Loucy (cell line): ENCODE measurements at regions not wholly inside any gene's neighbourhood (a gene's known extent, or its start where the extent isn't known, plus 50 kb on each side); places are given as distances from the start of the nearest gene placed in this dataset.

Source experiments
- H2AFZ ChIP-seq: fragments of 200-600 bp; sonication (generic); 2 replicates; pipeline ENCODE4 v1.6.0; 2016; ENCODE audit warnings: antibody characterized with exemption, mild to moderate bottlenecking, low read length, moderate library complexity
- H3F3A ChIP-seq: fragments of 200-600 bp; 2 replicates; pipeline ENCODE4 v1.6.0; 2016; ENCODE audit warnings: antibody characterized with exemption, low read depth, mild to moderate bottlenecking
- H3K27me3 ChIP-seq: fragments of 200-600 bp; sonication (generic); 2 replicates; pipeline ENCODE4 v1.6.1; 2014; ENCODE audit warnings: low read length, mild to moderate bottlenecking; ENCODE audit not compliant: insufficient read depth, poor library complexity, severe bottlenecking
- H3K36me3 ChIP-seq: fragments of 200-600 bp; sonication (generic); 2 replicates; pipeline ENCODE4 v1.6.1; 2016; ENCODE audit warnings: low read length; ENCODE audit not compliant: insufficient read depth
- H3K4me1 ChIP-seq: fragments of 200-600 bp; sonication (generic); 2 replicates; pipeline ENCODE4 v1.5.1; 2014; ENCODE audit warnings: low read length, mild to moderate bottlenecking; ENCODE audit not compliant: insufficient read depth, poor library complexity, severe bottlenecking
- H3K4me2 ChIP-seq: fragments of 200-600 bp; sonication (generic); 2 replicates; pipeline ENCODE4 v1.6.0; 2014; ENCODE audit warnings: antibody characterized with exemption, low read length, low read depth, mild to moderate bottlenecking; ENCODE audit not compliant: poor library complexity, severe bottlenecking
- H3K4me3 ChIP-seq: fragments of 200-600 bp; sonication (generic); 2 replicates; pipeline ENCODE4 v1.5.1; 2014; ENCODE audit warnings: low read length, mild to moderate bottlenecking, mixed read lengths; ENCODE audit not compliant: poor library complexity, severe bottlenecking
- H3K79me2 ChIP-seq: fragments of 200-600 bp; sonication (generic); 2 replicates; pipeline ENCODE4 v1.6.1; 2014; ENCODE audit warnings: low read length; ENCODE audit not compliant: insufficient read depth
- H3K9ac ChIP-seq: fragments of 200-600 bp; sonication (generic); 2 replicates; pipeline ENCODE4 v1.6.0; 2014; ENCODE audit warnings: mild to moderate bottlenecking, low read depth, low read length, moderate library complexity; ENCODE audit not compliant: poor library complexity, severe bottlenecking
- H3K9me2 ChIP-seq: fragments of 200-600 bp; sonication (generic); replicated peaks from 2 replicates; pipeline ENCODE4 v1.6.1; 2016; ENCODE audit warnings: low read depth, low read length, mixed read lengths
- H3K9me3 ChIP-seq: fragments of 200-600 bp; sonication (generic); 2 replicates; pipeline ENCODE4 v1.6.1; 2014; ENCODE audit warnings: mild to moderate bottlenecking, antibody characterized with exemption, low read length, low read depth; ENCODE audit not compliant: insufficient read depth
- H4K20me1 ChIP-seq: fragments of 200-600 bp; sonication (generic); 2 replicates; pipeline ENCODE4 v1.6.0; 2014; ENCODE audit warnings: antibody characterized with exemption, low read length, mild to moderate bottlenecking; ENCODE audit not compliant: insufficient read depth, poor library complexity, severe bottlenecking
- EZH2phosphoT487 ChIP-seq: fragments of 200-600 bp; IDR thresholded peaks from 2 replicates; pipeline ENCODE4 v1.6.1; 2018; ENCODE audit warnings: antibody characterized with exemption, mild to moderate bottlenecking, moderate library complexity, borderline replicate concordance
- TF ChIP-seq, protein P1 (sequence below): fragments of 200-600 bp; sonication (generic); conservative IDR thresholded peaks from 2 replicates; pipeline ENCODE4 v1.5.1; 2014; ENCODE audit warnings: mild to moderate bottlenecking, antibody characterized with exemption, low read length

GRCh38 chr16:61215605-61216004 lies 820.6 kb downstream of the CDH8 start:
- H3F3A ChIP-seq: no peaks in the 10 kb centered on the region
- H3K9me2 ChIP-seq: no peaks in the 10 kb centered on the region
- H3K4me2 ChIP-seq: no peak overlapping the region
- H2AFZ ChIP-seq: no peak overlapping the region
- no peaks in the 10 kb centered on the region for H3K9me3 ChIP-seq
- no peak overlapping the region for H3K4me3 ChIP-seq
- no peaks in the 10 kb centered on the region for H3K4me1 ChIP-seq
- no peaks in the 10 kb centered on the region for H3K36me3 ChIP-seq
- H3K27me3 ChIP-seq: no peaks in the 10 kb centered on the region
- TF ChIP-seq, protein P1, sequence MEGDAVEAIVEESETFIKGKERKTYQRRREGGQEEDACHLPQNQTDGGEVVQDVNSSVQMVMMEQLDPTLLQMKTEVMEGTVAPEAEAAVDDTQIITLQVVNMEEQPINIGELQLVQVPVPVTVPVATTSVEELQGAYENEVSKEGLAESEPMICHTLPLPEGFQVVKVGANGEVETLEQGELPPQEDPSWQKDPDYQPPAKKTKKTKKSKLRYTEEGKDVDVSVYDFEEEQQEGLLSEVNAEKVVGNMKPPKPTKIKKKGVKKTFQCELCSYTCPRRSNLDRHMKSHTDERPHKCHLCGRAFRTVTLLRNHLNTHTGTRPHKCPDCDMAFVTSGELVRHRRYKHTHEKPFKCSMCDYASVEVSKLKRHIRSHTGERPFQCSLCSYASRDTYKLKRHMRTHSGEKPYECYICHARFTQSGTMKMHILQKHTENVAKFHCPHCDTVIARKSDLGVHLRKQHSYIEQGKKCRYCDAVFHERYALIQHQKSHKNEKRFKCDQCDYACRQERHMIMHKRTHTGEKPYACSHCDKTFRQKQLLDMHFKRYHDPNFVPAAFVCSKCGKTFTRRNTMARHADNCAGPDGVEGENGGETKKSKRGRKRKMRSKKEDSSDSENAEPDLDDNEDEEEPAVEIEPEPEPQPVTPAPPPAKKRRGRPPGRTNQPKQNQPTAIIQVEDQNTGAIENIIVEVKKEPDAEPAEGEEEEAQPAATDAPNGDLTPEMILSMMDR: no peak
- TF ChIP-seq EZH2phosphoT487: no peak
- no peak overlapping the region for H3K9ac ChIP-seq
- H4K20me1 ChIP-seq: no peaks in the 10 kb centered on the region
- H3K79me2 ChIP-seq: no peaks in the 10 kb centered on the region

DNA sequence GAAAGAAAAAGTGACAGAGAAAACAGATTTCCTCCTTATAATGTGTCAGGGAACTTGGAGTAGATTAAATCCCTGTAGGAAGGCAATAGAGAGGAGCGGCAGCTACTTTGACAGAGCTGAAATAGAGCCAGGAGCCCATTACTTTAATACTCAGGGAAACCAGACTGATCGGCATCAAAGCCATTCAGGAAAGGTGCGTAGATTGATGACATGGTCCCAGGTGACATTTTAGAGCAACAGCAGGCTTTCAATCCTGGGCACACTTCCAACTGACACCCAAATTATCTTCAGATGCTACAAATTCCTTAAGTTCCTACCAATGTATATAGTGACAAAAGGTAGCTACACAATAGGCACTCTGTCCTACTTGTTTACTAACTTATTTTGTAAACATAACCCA lies 821.5 kb downstream of the CDH8 start:
- Histone ChIP-seq H2AFZ (no peak overlapping the region), H3K4me1 (no peaks in the 10 kb centered on the region), H3K79me2 (no peaks in the 10 kb centered on the region), H3K36me3 (no peaks in the 10 kb centered on the region), H3K9ac (no peak overlapping the region), H3K4me3 (no peak overlapping the region), H4K20me1 (no peaks in the 10 kb centered on the region), H3K4me2 (no peak overlapping the region), H3K9me2 (no peaks in the 10 kb centered on the region), H3K27me3 (no peaks in the 10 kb centered on the region), H3K9me3 (no peaks in the 10 kb centered on the region), H3F3A (no peaks in the 10 kb centered on the region)
- no peak for TF ChIP-seq EZH2phosphoT487
- TF ChIP-seq, protein P1: no peak

- Histone ChIP-seq H4K20me1 (no peaks in the 10 kb centered on the region), H3K9me3 (no peaks in the 10 kb centered on the region), H3K27me3 (no peaks in the 10 kb centered on the region), H3K36me3 (no peaks in the 10 kb centered on the region), H3K79me2 (no peaks in the 10 kb centered on the region), H3K4me1 (no peaks in the 10 kb centered on the region), H2AFZ (no peak overlapping the region), H3K4me2 (no peak overlapping the region), H3K9me2 (no peaks in the 10 kb centered on the region), H3K9ac (no peak overlapping the region), H3K4me3 (no peak overlapping the region), H3F3A (no peaks in the 10 kb centered on the region)
- no peak for TF ChIP-seq EZH2phosphoT487
- TF ChIP-seq, protein P1: no peak
Measured at GRCh38 chr16:61210076-61210475, 826.2 kb downstream of the CDH8 start.
